GM21423 (cell line): ENCODE measurements at regions not wholly inside any gene's neighbourhood (a gene's known extent, or its start where the extent isn't known, plus 50 kb on each side); places are given as distances from the start of the nearest gene placed in this dataset.

Source experiments
- ATAC-seq: cut with Tn5 transposase; IDR thresholded peaks from one replicate; pipeline ENCODE4 v1.9.1; 2021; ENCODE audit warnings: mild to moderate bottlenecking, moderate library complexity; ENCODE audit not compliant: unreplicated experiment

DNA sequence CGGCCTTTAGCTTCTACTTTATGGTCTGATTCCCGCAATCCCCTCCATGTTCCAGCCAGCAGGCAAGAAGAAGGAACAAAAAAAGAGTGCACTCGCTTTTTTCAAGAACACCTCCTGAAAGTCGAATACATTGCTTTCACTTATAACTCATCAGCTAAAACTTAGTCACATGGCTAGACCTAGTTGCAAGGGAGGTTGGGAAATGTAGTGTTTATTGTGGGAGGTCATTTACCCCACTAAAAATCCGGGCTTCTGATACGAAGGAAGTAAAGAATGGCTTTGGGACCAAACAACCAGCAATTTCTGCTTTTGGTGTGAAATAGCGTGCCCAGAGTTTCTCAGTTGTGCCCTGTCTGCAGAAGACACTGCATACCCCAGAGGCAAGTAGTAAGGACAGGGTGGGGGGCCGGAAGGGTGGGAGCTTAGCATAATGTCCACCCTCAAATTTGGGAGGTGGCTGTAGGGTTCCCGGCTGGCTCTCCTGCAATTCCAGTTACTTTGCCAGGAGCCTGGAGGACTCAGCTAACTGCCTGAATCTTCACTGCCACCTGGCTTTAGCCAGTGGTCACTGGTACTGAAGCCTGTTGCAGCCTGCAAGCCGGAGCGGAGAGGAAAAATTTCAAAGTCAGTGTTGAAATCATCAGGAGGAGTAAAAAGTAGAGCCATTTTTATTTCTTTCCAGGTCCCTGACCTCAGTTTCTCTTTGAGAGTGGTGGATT lies 57.7 kb upstream of the F3 start:
- ATAC-seq = no peak

GRCh38 chr1:94597701-94598100 lies 56.1 kb upstream of the F3 start:
- no peak for ATAC-seq

- ATAC-seq = no peak
Observed at GRCh38 chr1:94596260-94596659, 54.7 kb upstream of the F3 start.

DNA sequence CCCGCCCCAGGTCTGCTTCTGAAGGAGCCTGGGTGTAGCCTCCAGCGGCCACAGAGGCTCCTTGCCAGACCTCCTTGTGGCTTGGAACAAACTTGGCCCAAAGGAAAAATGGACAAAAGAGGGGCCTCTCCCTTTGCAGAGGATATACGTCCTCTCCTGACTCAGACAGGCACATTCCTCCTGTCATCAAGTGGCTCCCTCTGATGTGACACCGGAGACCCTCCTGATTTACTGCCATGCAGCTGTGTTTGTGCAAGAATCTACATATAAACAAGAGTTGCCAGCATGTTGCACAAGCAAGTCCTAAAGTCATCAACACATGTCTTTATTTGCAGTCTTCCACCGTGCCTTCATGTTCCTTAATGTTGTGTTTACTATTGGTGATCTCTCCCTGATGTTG lies 54.1 kb upstream of the F3 start:
- no peak for ATAC-seq

GRCh38 chr1:94593611-94594010 lies 52.1 kb upstream of the F3 start:
- no peak for ATAC-seq

GRCh38 chr1:94592571-94592920 lies 51.0 kb upstream of the F3 start:
- ATAC-seq = no peak

DNA sequence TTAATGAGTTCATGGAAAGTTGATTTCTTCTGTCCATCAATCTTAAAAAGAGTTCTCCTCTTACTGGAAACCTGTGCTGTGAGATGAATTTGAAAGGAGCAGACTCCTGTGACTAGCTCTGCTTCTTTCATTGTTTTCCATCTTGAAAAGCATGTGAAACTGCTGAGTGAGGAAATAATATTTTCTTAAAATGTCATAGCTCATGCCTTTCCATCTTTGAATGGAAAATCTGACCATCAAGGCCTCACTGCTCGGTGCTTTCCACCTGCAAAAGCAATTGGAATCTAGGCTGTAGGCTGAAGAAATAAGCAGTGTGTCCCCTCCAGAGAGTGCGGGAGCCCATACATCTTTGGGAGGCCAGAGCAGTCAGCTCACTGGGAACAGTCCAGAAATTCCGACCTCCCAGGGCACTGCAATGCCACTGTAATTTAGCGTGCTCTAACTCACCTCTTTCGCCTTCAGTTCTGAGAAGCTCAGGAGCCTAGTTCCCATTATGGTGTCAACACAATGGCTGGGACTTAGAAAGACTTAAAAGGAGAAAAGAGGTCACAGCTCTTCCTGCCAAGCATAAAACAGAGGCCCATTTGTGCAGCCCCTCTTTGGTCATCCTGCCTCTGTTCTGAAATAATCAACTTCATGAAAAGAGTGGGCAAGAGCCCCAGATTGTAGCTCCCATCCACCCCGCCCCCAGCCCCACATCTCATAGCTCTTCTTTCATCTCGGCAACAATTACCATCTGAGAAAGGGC lies 50.4 kb upstream of the F3 start:
- ATAC-seq = no peak
